B cell (primary cell): ENCODE measurements at regions not wholly inside any gene's neighbourhood (a gene's known extent, or its start where the extent isn't known, plus 50 kb on each side); places are given as distances from the start of the nearest gene placed in this dataset.

Experiments used
- EZH2 ChIP-seq: IDR thresholded peaks from 2 replicates; pipeline ENCODE4 v1.6.1; 2012; ENCODE audit warnings: borderline replicate concordance, low read depth, mild to moderate bottlenecking, moderate library complexity, low read length; ENCODE audit not compliant: insufficient read depth, poor library complexity, severe bottlenecking
- TF ChIP-seq, protein P1 (sequence below): fragments of 200-600 bp; IDR thresholded peaks from one replicate; pipeline ENCODE4 v1.8.0; 2022; ENCODE audit warnings: antibody characterized with exemption, mild to moderate bottlenecking

DNA sequence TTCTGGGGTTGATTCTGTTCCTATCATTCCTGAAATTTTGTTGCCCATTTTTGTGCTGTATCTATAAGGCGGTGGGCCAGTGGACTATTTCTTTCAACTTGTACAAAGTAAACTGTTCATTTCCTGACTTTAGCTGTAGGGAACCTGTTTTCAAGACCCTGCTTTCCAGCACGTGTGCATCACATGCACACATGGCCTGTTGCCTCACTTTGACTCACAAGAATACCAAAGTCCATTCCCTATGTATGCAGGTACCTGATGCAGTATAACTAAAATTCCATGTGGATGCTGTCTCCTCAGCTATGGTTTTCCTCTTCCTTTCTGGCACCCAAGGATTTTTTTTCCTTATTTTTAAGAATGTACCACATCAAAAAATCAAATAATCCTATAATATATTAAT lies 284.1 kb upstream of the MANEA start:
- TF ChIP-seq, protein P1, sequence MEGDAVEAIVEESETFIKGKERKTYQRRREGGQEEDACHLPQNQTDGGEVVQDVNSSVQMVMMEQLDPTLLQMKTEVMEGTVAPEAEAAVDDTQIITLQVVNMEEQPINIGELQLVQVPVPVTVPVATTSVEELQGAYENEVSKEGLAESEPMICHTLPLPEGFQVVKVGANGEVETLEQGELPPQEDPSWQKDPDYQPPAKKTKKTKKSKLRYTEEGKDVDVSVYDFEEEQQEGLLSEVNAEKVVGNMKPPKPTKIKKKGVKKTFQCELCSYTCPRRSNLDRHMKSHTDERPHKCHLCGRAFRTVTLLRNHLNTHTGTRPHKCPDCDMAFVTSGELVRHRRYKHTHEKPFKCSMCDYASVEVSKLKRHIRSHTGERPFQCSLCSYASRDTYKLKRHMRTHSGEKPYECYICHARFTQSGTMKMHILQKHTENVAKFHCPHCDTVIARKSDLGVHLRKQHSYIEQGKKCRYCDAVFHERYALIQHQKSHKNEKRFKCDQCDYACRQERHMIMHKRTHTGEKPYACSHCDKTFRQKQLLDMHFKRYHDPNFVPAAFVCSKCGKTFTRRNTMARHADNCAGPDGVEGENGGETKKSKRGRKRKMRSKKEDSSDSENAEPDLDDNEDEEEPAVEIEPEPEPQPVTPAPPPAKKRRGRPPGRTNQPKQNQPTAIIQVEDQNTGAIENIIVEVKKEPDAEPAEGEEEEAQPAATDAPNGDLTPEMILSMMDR = no peak
- no peak for TF ChIP-seq EZH2
